ENCODE measurements at regions not wholly inside any gene's neighbourhood (a gene's known extent, or its start where the extent isn't known, plus 50 kb on each side); places are given as distances from the start of the nearest gene placed in this dataset.

DNA sequence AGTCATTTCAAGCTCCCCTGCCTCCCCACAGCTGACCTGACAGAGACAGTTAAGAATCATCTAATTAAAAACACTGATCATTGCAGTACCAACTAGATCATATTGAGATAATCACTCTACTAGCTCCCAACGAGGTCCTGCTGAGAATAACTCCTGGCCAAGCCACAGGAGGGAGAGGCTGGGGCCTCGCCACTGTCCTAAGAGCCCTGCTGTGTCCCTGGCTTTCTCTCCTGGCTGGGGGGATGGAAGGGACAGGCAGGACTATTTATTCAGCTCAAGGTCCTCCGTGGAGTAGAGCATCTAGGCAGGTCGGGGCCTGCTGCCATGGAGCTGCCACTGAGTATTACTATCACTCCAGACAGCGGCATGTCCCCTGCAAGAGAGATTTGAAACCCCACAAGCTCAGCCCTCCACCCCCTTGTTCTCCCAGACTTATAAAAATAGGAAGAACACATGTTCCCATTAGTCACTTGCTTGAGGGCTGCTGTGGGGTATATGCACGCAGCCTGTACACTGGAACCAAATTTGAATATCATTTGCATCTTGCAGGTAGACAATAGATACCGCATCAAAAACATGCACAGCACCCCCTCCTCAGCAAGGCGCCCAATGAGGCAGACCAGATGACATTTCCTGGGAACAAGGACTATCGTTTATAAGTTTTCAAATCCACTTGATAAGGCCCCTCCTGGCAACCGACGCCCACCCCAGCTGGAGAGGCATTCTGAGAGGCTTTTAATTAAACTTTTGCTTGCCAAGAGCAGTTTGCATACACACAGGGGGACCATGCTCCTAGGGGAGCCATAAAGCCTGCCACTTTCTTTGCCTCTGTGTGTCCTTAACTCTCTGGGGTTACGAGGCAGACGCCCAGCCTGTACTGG lies 385.2 kb upstream of the ZFHX3 start:
- DNase-seq (ENCODE audit: low read depth in 1 of 2, low spot score in 2 of 2) (no peak), FAIRE-seq (no peak)
- peak overlapping the region; percentile 7; the same call in 1 of the 2 replicates for H4K8ac ChIP-seq (ENCODE audit: extremely low read depth, insufficient read depth, low read length)
- H3K4me3 ChIP-seq (ENCODE audit: extremely low read depth in 1 of 4, insufficient read depth in 2 of 4, low read depth in 3 of 4, low read length in 4 of 4) = no peak overlapping the region
- no peak overlapping the region for H3K27ac ChIP-seq (ENCODE audit: low read depth, low read length)
- H3K23ac ChIP-seq (ENCODE audit: insufficient read length) = no peak overlapping the region
- H3K56ac ChIP-seq (replicated peaks; ENCODE audit: insufficient read length, low read depth, low read length) = no peak overlapping the region
- H4K20me1 ChIP-seq (replicated peaks in 1 of 2; ENCODE audit: control insufficient read depth in 1 of 2, insufficient read depth in 2 of 2, low read length in 2 of 2) = no peaks in the 10 kb centered on the region
- H2BK15ac ChIP-seq (ENCODE audit: low read length) = no peak overlapping the region
- H2BK120ac ChIP-seq (replicated peaks; ENCODE audit: low read depth, low read length) = no peak overlapping the region
- 82% methylated on average over 13 of the region's 13 CpGs; no CpG with 5 or more reads in 1 of the 2 experiments for WGBS, 2 experiments (ENCODE audit: extremely low coverage in 1 of 2, insufficient coverage in 1 of 2, insufficient read length in 1 of 2, insufficient replicate concordance in 2 of 2, low coverage in 1 of 2, low lambda C conversion rate in 2 of 2, missing lambda C conversion rate in 1 of 2)
- no peak overlapping the region for H2BK5ac ChIP-seq (ENCODE audit: low read depth, low read length)
- H3K27me3 ChIP-seq (replicated peaks in 1 of 4; ENCODE audit: control insufficient read depth in 3 of 4, extremely low read depth in 1 of 4, insufficient read depth in 3 of 4, low read length in 3 of 4) = no peaks in the 10 kb centered on the region
- no peak overlapping the region for H2BK20ac ChIP-seq (ENCODE audit: low read length)
- peaks cover 4 to 13% (median 8%) of the 10 kb centered on the region in 4 experiments; a peak in 6 of 7 replicates for H3K4me1 ChIP-seq (replicated peaks in 1 of 4; ENCODE audit: control insufficient read depth in 3 of 4, insufficient read depth in 4 of 4, low read length in 3 of 4)
- H3K4me2 ChIP-seq (ENCODE audit: insufficient read depth in 1 of 2, low read depth in 2 of 2, low read length in 2 of 2) = no peak overlapping the region
- H2AFZ ChIP-seq (ENCODE audit: low read length) = no peak overlapping the region
- H4K91ac ChIP-seq (replicated peaks; ENCODE audit: insufficient read length, low read length) = no peak overlapping the region
- no peaks in the 10 kb centered on the region for H3K79me2 ChIP-seq (ENCODE audit: control insufficient read depth in 1 of 2, insufficient read depth in 2 of 2, low read length in 2 of 2)
- no peak overlapping the region for H3K18ac ChIP-seq (ENCODE audit: extremely low read depth, low read length)
- POLR2A ChIA-PET (ENCODE audit: partially characterized antibody) = interaction anchor here (0.6 kb wide), 1 partner anchor 352 kb away, joined by 3 read pairs; no protein-coding TSS in a partner anchor
- no peak overlapping the region for H3K4ac ChIP-seq (replicated peaks; ENCODE audit: insufficient read length, low read depth, low read length)
- no peaks in the 10 kb centered on the region for H3K9me3 ChIP-seq (ENCODE audit: insufficient read depth in 2 of 2, low read depth in 1 of 2, low read length in 1 of 2)
- H3K79me1 ChIP-seq (ENCODE audit: low read depth, low read length) = no peaks in the 10 kb centered on the region
- no peak overlapping the region for H3K14ac ChIP-seq (ENCODE audit: insufficient read length)
- no peak overlapping the region for H2AK5ac ChIP-seq (ENCODE audit: low read depth, low read length)
- H3K36me3 ChIP-seq (ENCODE audit: control insufficient read depth in 2 of 4, insufficient read depth in 4 of 4, low read length in 3 of 4) = no peaks in the 10 kb centered on the region
- no peak overlapping the region for H2BK12ac ChIP-seq (ENCODE audit: low read depth, low read length)
- no peak overlapping the region for H3K9ac ChIP-seq (replicated peaks in 1 of 4; ENCODE audit: extremely low read depth in 1 of 4, low read depth in 3 of 4, low read length in 3 of 4)
- CTCF ChIA-PET (ENCODE audit: partially characterized antibody) = no interaction called here
- no peak overlapping the region for H4K5ac ChIP-seq (ENCODE audit: insufficient read length, low read depth, low read length)
- H3K23me2 ChIP-seq (ENCODE audit: low read depth, low read length) = no peaks in the 10 kb centered on the region
- TF ChIP-seq CREB1 (IDR thresholded peaks at IDR 0.05) = no peak
- TF ChIP-seq, protein P1, sequence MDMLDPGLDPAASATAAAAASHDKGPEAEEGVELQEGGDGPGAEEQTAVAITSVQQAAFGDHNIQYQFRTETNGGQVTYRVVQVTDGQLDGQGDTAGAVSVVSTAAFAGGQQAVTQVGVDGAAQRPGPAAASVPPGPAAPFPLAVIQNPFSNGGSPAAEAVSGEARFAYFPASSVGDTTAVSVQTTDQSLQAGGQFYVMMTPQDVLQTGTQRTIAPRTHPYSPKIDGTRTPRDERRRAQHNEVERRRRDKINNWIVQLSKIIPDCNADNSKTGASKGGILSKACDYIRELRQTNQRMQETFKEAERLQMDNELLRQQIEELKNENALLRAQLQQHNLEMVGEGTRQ (IDR thresholded peaks at IDR 0.05; ENCODE audit: low read length) = no peak
- TF ChIP-seq HDAC2 (IDR thresholded peaks at IDR 0.05; ENCODE audit: borderline replicate concordance in 1 of 2, low read depth in 2 of 2, low read length in 2 of 2) = no peak
- TF ChIP-seq, protein P2, sequence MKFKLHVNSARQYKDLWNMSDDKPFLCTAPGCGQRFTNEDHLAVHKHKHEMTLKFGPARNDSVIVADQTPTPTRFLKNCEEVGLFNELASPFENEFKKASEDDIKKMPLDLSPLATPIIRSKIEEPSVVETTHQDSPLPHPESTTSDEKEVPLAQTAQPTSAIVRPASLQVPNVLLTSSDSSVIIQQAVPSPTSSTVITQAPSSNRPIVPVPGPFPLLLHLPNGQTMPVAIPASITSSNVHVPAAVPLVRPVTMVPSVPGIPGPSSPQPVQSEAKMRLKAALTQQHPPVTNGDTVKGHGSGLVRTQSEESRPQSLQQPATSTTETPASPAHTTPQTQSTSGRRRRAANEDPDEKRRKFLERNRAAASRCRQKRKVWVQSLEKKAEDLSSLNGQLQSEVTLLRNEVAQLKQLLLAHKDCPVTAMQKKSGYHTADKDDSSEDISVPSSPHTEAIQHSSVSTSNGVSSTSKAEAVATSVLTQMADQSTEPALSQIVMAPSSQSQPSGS (IDR thresholded peaks at IDR 0.05; ENCODE audit: low read length) = no peak
- TF ChIP-seq GABPA (IDR thresholded peaks at IDR 0.05; ENCODE audit: borderline replicate concordance, insufficient read depth, low read length) = no peak
- TF ChIP-seq POU5F1 (IDR thresholded peaks at IDR 0.05; ENCODE audit: low read depth, low read length) = no peak
- TF ChIP-seq, protein P3, sequence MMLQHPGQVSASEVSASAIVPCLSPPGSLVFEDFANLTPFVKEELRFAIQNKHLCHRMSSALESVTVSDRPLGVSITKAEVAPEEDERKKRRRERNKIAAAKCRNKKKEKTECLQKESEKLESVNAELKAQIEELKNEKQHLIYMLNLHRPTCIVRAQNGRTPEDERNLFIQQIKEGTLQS (IDR thresholded peaks at IDR 0.05; ENCODE audit: insufficient read depth, low read depth, low read length) = no peak
- no peak for TF ChIP-seq ZNF274 (IDR thresholded peaks at IDR 0.05; ENCODE audit: borderline replicate concordance, extremely low read depth, low read length)
- no peak for TF ChIP-seq TCF12 (IDR thresholded peaks at IDR 0.05; ENCODE audit: low read depth, low read length)

Data from H1 (cell line).